Dermis blood vessel endothelial cell (primary cell): ENCODE measurements at regions not wholly inside any gene's neighbourhood (a gene's known extent, or its start where the extent isn't known, plus 50 kb on each side); places are given as distances from the start of the nearest gene placed in this dataset.
A peak's percentile ranks its signal among the peaks of the same experiment; 100 is the strongest.

Experiments used
- DNase-seq: peaks from one replicate; pipeline ENCODE4 v3.0.0; 2010

GRCh38 chr10:21169271-21169670 is 272.2 kb upstream of the NEBL start:
- DNase-seq = no peak

DNA sequence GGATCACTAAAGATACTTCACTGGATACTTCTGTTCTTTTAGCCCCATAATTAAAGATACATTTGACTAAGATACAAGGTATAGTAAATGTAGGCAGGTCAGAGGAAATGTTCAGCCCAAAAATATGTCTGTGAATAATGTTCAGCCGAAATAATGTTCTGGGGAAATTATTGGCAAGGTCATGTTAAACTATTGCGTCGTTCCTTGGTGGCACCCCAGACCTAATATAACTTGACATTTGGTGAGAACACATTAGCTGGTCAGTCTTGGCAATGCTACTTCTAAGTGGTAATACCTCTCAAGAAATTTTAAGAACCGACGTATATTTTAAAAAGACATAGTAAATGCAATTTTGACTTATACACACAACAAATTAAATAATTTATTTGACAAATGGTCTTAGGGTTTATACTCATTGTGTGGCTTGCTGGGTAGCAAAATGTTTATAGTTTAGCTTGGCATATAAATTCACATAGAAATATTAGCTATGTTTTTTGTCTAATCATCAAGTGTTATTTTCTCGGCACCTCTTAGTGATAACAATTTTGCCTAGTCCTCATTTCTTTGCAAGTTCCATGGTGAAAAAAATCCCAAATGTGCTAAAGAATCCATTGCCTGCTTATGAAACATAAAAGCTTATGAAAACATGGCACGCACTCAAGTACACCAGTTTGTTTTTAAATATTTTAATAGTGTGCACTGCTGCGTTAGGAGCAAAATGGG is 270.3 kb upstream of the NEBL start:
- DNase-seq = no peak

DNA sequence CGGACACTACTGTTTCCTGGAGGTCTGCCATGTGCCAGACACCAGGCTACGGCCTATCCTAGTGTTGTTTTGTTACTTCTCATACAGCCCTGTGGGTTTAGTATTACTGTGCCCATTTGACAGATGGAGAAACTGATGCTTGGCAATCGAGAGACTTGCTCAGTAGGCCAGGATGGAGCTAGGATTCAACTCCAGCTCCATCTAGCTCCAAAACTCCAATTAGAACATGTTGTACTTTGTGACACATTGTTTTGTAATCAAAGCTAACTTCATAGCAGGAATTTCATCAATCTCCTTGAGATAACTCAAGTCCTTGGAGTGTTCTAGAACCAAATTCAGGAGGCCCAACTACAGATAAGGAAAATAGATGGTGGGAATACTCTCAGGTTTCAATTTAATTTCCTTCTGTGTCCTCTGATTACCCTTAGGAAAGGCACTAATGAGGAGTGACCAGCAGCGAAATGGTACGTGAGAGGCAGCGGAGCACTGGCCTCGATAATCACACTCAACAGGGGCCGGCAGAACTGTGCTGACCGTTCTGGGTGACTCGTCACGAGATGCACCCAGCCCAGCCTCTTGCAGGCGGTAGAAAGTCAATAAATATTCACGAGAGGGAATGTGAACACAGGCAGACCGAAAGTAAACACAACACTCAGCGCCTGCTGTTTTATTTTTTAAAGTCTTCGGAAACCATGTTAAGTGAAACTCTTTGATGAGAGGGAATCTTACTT is 269.6 kb upstream of the NEBL start:
- no peak for DNase-seq

GRCh38 chr10:21165489-21165888 is 268.4 kb upstream of the NEBL start:
- DNase-seq = no peak

GRCh38 chr10:21164687-21165086 is 267.6 kb upstream of the NEBL start:
- DNase-seq = no peak

- no peak for DNase-seq
Observed at GRCh38 chr10:21162948-21163347, 265.8 kb upstream of the NEBL start.

- DNase-seq = no peak
Observed at GRCh38 chr10:21161647-21162046, 264.5 kb upstream of the NEBL start.

GRCh38 chr10:21161090-21161625 is 264.0 kb upstream of the NEBL start:
- DNase-seq = no peak

- DNase-seq = no peak
Observed at GRCh38 chr10:21160116-21160515, 263.0 kb upstream of the NEBL start.

DNA sequence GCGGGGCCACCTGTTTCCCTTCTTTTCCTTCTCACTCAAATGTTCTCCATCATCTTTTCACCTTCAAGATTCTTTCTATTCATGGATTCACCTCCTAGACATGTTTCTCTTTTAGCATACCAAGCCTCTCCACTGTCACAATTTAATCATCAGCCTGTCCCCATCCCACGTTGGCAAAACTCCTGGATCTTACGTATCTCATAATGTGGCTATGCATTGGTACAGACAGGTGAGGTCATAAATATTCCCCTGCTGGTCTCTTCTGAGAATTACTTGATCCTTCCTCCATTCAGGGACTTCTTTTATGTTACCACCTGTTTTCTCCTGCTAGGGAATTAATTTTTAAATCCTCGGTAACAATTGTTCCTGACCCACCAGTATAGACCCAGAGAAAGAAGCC is 262.6 kb upstream of the NEBL start:
- no peak for DNase-seq

DNA sequence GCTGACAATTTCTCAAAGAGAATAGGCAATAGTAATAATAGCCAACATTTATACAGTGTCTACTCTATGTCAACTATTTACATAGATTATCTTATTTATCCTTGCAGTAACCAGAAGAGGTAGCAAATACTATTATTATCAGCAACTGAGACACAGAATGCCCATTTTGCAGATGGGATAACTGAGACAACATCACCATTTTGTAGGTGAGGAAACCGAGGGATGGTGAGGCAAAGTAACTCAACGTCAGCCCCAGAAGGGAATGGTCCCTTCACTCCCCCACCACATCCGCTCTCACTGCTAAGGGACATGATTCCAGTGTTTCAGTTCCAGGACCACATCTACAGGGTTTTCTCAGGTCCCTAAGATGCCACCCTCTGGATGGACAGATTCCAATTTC is 261.2 kb upstream of the NEBL start:
- DNase-seq = no peak

DNA sequence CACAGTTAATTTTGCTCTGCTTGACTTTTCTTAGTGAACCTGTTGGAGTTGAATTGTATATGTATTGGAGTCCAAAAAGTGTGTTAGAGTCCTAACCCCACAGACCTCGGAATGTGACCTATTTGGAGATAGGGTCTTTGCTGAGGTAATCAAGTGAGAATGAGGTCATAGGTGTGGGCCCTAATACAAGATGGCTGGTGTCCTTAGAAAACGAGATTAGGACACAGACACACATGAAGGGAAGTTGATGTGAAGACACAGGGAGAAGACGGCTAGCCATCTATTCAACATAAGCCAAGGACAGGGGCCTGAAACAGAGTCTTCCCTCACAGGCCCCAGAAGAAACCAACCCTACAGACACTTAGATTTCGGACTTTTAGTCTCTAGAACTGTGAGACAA is 260.6 kb upstream of the NEBL start:
- no peak for DNase-seq

GRCh38 chr10:21150166-21150565 is 253.1 kb upstream of the NEBL start:
- no peak for DNase-seq

- no peak for DNase-seq
Observed at GRCh38 chr10:21146436-21146789, 249.3 kb upstream of the NEBL start.

GRCh38 chr10:21145751-21146435 is 248.8 kb upstream of the NEBL start:
- no peak for DNase-seq

GRCh38 chr10:21144047-21144446 is 246.9 kb upstream of the NEBL start:
- DNase-seq = no peak

GRCh38 chr10:21141946-21142492 is 244.9 kb upstream of the NEBL start:
- no peak for DNase-seq

- no peak for DNase-seq
Observed at GRCh38 chr10:21138769-21139340, 241.7 kb upstream of the NEBL start.

- DNase-seq = peak; percentile 3
Observed at GRCh38 chr10:21135023-21135931, 238.2 kb upstream of the NEBL start.

- no peak for DNase-seq
Observed at GRCh38 chr10:21134645-21135022, 237.5 kb upstream of the NEBL start.

DNA sequence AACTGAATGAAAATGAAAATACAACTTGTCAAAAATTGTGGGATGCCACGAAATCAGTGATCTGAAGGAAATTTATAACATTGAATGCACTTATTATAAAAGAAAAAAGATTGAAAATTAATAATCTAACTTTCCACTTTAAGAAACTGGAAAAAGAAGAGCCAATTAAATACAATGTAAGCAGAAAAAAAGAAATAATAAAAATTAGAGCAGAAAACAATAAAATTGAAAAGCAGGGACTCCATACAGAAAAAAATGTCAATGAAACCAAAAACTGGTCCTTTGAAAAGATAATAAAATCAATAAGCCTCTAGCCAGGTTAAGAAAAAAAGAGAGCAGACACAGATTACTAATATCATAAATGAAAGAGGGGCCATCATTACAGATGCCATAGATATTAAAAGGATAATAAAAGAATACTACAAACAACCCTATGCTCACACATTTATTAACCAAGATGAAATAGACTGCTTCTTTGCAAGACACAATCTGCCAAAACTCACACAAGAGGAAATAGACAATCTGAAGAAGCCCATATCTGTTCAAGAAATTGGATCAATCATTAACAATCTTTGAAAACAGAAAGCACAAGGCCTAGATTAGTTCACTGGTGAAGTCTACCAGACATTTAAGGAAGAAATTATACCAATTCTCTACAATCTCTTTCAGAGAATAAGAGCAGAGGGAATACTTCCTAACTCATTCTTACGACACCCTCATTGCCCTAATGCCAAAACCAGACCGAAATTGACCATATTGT is 233.8 kb upstream of the NEBL start:
- DNase-seq = no peak
